Immature natural killer cell (primary cell): ENCODE measurements at regions not wholly inside any gene's neighbourhood (a gene's known extent, or its start where the extent isn't known, plus 50 kb on each side); places are given as distances from the start of the nearest gene placed in this dataset.

Source experiments
- DNase-seq, 3 donors: peaks; one replicate each; pipeline ENCODE4 v3.0.0; 2022; ENCODE audit warnings: mixed read lengths in 1 of 3
- H3K27ac Mint-ChIP-seq, 6 donors: one replicate each; pipeline ENCODE4 v1.8.0; 2020; ENCODE audit warnings: mixed read lengths in 6 of 6, mild to moderate bottlenecking in 5 of 6, inconsistent platforms in 4 of 6, moderate library complexity in 3 of 6
- H3K27me3 Mint-ChIP-seq, 3 donors: one replicate each; pipeline ENCODE4 v1.8.0; 2020 to 2021; ENCODE audit warnings: low read depth in 3 of 3, mild to moderate bottlenecking in 3 of 3, mixed read lengths in 3 of 3, moderate library complexity in 3 of 3, inconsistent platforms in 1 of 3
- H3K36me3 Mint-ChIP-seq, 3 donors: one replicate each; pipeline ENCODE4 v1.8.0; 2020; ENCODE audit warnings: mixed read lengths in 3 of 3, inconsistent platforms in 2 of 3, mild to moderate bottlenecking in 2 of 3
- H3K4me1 Mint-ChIP-seq, 2 donors: one replicate each; pipeline ENCODE4 v1.8.0; 2020; ENCODE audit warnings: inconsistent platforms in 2 of 2, mild to moderate bottlenecking in 2 of 2, mixed read lengths in 2 of 2, moderate library complexity in 1 of 2
- H3K4me3 Mint-ChIP-seq, 5 donors: one replicate each; pipeline ENCODE4 v1.8.0; 2020; ENCODE audit warnings: mild to moderate bottlenecking in 5 of 5, mixed read lengths in 5 of 5, inconsistent platforms in 3 of 5, moderate library complexity in 3 of 5
- H3K9me3 Mint-ChIP-seq, 6 donors: one replicate each; pipeline ENCODE4 v1.8.0; 2020; ENCODE audit warnings: mild to moderate bottlenecking in 6 of 6, mixed read lengths in 6 of 6, inconsistent platforms in 4 of 6, moderate library complexity in 3 of 6

DNA sequence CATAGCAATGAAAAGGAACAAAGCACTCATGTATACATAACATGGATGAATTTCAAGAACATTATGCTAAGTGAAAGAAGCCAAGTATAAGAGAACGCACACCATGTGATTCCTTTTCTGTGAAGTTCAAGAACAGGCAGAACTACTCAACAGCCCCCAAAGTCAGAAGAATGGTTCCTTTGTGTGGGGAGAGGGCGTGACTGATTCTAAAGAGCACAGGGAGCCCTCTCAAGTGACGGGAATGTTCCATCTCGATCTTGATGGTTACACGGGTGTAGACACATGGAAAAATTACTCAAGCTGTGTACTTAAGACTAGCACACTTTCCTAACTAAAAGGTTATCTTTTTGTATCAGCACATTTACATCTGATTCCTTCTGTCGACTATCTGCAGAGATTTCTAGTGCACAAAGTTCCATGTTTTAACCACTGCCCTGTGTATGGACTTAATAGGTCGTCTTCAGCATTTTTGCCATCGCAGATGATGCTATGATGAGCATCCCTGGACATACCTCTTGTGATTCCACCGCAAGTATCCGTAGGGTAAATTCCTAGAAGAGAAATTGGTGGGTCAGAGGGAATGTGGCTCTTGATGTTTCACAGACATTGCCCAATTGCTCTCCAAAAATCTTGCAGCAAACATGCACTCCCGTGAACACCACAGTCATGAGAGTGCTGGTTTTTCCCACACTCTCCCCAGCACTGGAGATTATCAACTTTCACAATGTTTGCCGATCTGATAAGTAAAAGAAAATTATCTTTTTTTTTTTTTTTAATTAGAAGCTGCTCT lies 279.3 kb downstream of the BMP7 start:
- Mint-ChIP-seq H3K27me3 (peaks cover 2 to 16% (median 7%) of the 10 kb centered on the region in 3 donors), H3K9me3 (peaks cover 0 to 6% (median 0%) of the 10 kb centered on the region in 6 donors), H3K4me3 (no peak overlapping the region), H3K4me1 (no peaks in the 10 kb centered on the region), H3K36me3 (no peaks in the 10 kb centered on the region), H3K27ac (no peak overlapping the region)
- no peak for DNase-seq

DNA sequence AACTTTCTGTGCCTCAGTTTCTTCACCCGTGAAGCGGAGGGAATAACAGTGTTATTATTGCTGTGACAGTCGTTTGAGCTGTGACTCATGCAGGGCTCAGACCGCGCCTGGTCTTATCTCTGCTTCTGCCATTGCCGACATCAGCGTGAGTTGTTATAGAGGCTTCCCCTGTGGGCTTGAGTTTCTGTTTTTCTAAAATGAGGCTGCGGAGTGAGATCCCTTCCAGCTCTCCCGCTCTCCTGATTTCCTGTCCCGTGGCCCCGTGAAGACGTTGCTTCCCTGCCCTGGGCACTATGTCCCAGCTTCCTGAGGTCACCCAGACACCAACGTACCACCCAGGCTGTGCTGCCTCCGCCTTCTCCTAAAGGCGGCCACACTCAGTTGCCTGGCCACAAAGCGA lies 278.5 kb downstream of the BMP7 start:
- Mint-ChIP-seq H3K36me3 (no peaks in the 10 kb centered on the region), H3K27ac (peak overlapping the region in 1 of 6 donors; percentile 32), H3K4me1 (no peaks in the 10 kb centered on the region), H3K9me3 (peaks cover 0 to 6% (median 0%) of the 10 kb centered on the region in 6 donors), H3K4me3 (no peak overlapping the region), H3K27me3 (peaks cover 2 to 16% (median 7%) of the 10 kb centered on the region in 3 donors)
- no peak for DNase-seq

DNA sequence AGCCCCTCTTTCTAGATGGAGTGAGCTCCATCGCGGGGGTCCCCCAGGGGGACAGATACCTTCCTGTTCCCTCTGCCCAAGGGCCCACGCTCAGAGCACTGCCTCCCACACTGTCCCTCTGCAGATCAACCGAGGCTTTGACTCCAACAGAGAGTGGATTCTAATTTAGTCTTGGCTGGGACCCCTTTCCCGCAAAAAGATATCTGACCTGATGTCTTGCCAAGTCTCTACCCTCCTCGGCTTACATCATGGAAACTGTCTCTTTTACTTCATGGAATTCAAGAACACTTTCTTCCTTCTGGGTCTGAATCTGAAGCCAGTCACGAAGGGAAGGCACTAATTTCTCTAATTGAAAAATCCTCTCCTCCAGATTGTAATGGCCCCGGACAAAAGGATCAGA lies 278.0 kb downstream of the BMP7 start:
- DNase-seq, result no peak
- Mint-ChIP-seq H3K9me3 (peaks cover 0 to 4% (median 0%) of the 10 kb centered on the region in 6 donors), H3K4me3 (no peak overlapping the region), H3K4me1 (no peaks in the 10 kb centered on the region), H3K27ac (no peak overlapping the region), H3K36me3 (no peaks in the 10 kb centered on the region), H3K27me3 (peaks cover 2 to 16% (median 7%) of the 10 kb centered on the region in 3 donors)

DNA sequence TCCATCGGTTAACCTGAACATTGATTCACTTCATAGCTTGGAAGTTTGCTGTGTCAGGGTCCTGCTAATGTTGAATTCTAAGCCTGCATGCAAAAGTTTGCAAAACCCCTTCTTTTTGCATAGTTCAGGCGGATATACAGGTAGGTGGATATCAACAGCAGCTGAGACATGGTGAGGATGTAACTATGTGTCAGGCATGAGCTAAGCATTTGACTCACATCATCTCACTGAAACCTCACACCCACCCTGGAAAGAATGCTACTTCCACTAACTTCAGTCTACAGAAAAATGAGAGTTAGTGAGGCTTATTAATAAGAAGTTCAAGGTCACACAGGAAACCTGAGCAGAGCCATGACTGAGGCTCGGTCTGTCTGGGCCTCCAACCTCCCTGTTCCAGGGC lies 276.9 kb downstream of the BMP7 start:
- Mint-ChIP-seq H3K4me3 (no peak overlapping the region), H3K36me3 (no peaks in the 10 kb centered on the region), H3K27ac (no peak overlapping the region), H3K4me1 (no peaks in the 10 kb centered on the region), H3K27me3 (peaks cover 2 to 15% (median 7%) of the 10 kb centered on the region in 3 donors), H3K9me3 (peaks cover 0 to 1% (median 0%) of the 10 kb centered on the region in 6 donors)
- DNase-seq, result no peak

DNA sequence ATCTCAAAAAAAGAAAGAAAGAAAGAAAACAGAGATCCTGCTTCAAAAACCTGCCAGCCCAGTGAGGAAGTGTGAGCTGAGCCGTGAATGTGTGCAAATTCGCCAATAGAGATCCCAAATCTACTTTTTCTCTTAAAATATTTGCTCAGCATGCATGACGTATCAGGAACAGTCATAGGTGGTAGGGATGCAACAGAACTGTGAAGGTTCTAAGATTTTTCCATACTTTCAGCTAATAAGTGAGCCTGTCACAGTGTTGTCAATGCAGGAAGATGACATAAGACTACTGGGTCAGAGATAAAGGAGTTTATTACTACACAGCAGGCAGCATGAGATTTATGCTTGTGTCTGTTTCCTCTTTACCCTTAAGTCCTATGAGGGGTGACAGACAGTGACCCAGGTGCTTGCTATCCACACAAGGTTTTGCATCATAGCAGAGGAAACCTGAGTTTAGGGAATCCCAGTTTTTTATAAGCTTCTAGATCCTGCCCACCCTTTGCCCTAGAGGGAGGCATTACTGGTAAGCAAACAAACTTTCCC lies 273.4 kb downstream of the BMP7 start:
- no peaks in the 10 kb centered on the region for H3K9me3 Mint-ChIP-seq

DNA sequence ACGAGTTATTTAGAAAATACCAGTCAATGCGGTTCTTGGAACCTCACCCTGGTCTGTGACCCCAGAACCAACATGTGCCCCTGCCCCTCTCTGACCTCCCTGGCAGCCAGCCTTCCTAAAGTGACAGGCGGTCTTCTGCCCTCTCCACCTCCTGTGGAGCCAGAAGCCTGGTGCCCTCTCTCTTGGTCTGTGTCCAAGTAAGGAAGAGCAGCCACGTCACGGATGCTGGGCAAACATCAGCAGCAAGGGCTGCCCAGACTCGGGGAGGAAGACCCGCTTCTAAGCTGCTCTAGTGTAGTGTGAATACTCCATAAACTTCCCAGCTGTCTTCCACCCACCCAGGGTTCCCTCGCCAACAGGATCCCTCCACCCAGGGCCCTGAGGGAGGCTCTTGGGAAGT lies 272.4 kb downstream of the BMP7 start:
- no peak for DNase-seq
- Mint-ChIP-seq H3K4me3 (no peak overlapping the region), H3K36me3 (no peaks in the 10 kb centered on the region), H3K27me3 (peaks cover 1 to 9% (median 7%) of the 10 kb centered on the region in 3 donors), H3K4me1 (no peaks in the 10 kb centered on the region), H3K9me3 (peaks cover 0 to 2% (median 0%) of the 10 kb centered on the region in 6 donors), H3K27ac (no peak overlapping the region)

More for the DNA sequence above, 273.4 kb downstream of the BMP7 start:
- Mint-ChIP-seq H3K4me3 (no peak overlapping the region), H3K36me3 (no peaks in the 10 kb centered on the region), H3K27ac (no peak overlapping the region), H3K4me1 (no peaks in the 10 kb centered on the region), H3K27me3 (peaks cover 3 to 11% (median 10%) of the 10 kb centered on the region in 3 donors)
- no peak for DNase-seq

DNA sequence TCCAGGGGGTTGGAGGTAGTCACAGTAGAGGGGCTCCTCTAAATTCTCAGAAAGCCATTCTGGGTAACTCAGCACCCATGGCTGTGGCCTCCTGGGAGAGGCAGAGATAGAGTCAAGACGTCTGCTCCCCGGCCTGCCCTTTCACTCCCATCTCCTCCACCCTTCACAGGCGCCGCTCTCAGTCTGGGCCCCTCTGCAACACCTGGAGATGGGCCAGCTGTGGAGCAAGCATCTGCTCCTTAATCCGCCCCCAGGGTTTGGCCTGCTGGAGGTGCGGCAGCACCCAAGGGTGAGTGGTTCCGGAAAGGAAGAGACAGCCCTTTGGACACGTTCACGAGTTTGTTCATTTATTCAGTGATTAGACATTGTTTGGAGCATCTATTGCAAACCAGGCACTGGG lies 271.3 kb downstream of the BMP7 start:
- Mint-ChIP-seq H3K4me3 (no peak overlapping the region), H3K36me3 (no peaks in the 10 kb centered on the region), H3K27ac (no peak overlapping the region), H3K9me3 (peaks cover 0 to 2% (median 0%) of the 10 kb centered on the region in 6 donors), H3K4me1 (no peaks in the 10 kb centered on the region), H3K27me3 (peaks cover 1 to 8% (median 7%) of the 10 kb centered on the region in 3 donors)
- DNase-seq, result no peak

DNA sequence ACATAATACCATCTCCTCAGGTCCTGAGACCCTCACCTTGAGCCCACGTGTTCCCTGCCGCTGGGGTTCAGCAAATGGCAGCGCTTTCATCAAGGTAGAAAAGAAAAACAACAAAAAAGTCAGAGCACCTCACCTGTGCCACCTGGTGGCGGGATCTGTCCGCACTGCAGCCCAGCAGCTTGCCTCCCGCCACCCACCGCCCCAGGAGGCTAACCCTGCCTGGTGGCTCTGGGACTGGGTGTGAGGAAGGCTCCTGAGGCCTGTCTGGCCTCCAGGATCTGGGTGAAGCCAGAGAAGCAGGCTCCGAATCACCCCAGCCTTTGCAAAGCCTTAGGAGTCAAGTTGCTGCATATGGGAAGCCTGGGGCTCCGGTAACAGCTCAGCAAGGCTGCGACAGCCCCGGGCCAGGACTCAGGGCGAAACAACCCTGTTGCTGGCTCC lies 270.8 kb downstream of the BMP7 start:
- H3K36me3 Mint-ChIP-seq, result no peaks in the 10 kb centered on the region
- H3K27me3 Mint-ChIP-seq, result peaks cover 1 to 8% (median 7%) of the 10 kb centered on the region in 3 donors
- no peaks in the 10 kb centered on the region for H3K4me1 Mint-ChIP-seq
- no peak overlapping the region for H3K4me3 Mint-ChIP-seq
- H3K27ac Mint-ChIP-seq, result no peak overlapping the region
- peaks cover 0 to 2% (median 0%) of the 10 kb centered on the region in 6 donors for H3K9me3 Mint-ChIP-seq
- no peak for DNase-seq

DNA sequence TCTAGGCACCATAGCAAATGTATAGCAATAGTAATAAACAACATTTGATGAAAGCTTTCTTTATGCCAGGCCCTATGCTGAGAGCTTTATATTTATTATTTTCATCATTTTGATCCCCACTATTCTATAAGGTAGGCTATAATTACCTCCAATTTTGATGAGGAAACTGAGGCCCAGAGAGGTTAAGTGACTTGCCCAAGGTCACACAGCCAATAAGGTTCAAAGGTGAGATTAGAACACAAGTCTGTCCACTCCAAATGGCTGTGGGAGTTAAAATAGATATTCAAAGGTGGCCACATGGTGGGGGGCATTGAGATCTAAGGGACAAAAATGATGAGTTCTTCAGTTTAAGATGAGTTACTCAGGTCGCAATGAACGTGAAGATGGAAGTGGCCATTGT lies 269.9 kb downstream of the BMP7 start:
- Mint-ChIP-seq H3K27me3 (peaks cover 3 to 5% (median 5%) of the 10 kb centered on the region in 3 donors), H3K27ac (no peak overlapping the region), H3K36me3 (no peaks in the 10 kb centered on the region), H3K4me1 (no peaks in the 10 kb centered on the region), H3K9me3 (peaks cover 0 to 2% (median 0%) of the 10 kb centered on the region in 6 donors), H3K4me3 (no peak overlapping the region)
- no peak for DNase-seq

DNA sequence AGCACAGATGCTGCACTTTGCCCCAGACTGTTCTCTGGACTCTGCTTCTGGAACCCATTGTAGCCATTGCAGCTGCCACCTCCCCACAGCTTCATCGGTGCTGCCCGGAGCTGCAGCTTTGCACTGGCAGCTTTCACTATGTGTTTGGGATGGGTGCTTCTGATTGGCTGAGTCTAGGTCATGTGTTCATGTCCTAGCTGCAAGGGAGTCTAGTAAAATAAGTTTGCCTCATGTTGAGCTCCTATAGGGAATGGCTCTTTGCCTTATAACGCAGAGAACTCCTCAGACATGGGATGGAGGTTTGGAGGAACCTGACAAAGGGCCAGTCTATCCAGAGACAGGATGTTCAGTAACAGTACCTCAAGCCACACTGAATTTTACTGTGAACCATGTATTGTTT lies 268.0 kb downstream of the BMP7 start:
- H3K27ac Mint-ChIP-seq, result no peak overlapping the region
- H3K4me1 Mint-ChIP-seq, result no peaks in the 10 kb centered on the region
- H3K9me3 Mint-ChIP-seq, result peaks cover 0 to 2% (median 0%) of the 10 kb centered on the region in 6 donors
- no peak for DNase-seq
- peaks cover 4 to 7% (median 5%) of the 10 kb centered on the region in 3 donors for H3K27me3 Mint-ChIP-seq
- H3K36me3 Mint-ChIP-seq, result no peaks in the 10 kb centered on the region
- H3K4me3 Mint-ChIP-seq, result no peak overlapping the region

DNA sequence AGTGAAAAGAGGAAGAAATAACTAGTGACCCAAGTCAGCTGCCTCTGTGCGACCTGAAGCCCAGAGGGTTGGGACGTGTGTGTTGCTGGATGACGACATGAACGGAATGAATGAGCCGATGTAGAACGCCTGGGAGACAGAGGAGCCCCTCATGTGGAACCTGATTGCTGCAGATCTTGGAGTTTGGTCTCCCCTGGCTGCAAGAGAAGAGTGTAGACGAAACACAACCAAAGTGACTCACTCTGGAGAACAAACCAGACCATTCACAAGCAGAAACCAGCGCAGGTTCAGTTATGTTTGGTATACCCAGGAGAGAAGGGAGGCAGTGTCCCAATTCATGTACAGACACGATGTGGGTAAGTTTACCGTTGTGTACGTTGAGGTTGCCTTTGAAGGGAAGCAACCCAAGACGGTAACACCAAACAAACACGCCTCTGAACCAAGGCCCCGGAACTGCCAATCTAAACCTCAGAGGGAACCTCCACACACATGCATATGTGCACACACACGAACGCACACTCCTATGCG lies 265.9 kb downstream of the BMP7 start:
- H3K4me3 Mint-ChIP-seq, result no peak overlapping the region
- H3K4me1 Mint-ChIP-seq, result no peaks in the 10 kb centered on the region
- no peaks in the 10 kb centered on the region for H3K36me3 Mint-ChIP-seq
- DNase-seq, result no peak
- peaks cover 4 to 10% (median 7%) of the 10 kb centered on the region in 3 donors for H3K27me3 Mint-ChIP-seq
- no peak overlapping the region for H3K27ac Mint-ChIP-seq
- peaks cover 0 to 2% (median 0%) of the 10 kb centered on the region in 6 donors for H3K9me3 Mint-ChIP-seq

DNA sequence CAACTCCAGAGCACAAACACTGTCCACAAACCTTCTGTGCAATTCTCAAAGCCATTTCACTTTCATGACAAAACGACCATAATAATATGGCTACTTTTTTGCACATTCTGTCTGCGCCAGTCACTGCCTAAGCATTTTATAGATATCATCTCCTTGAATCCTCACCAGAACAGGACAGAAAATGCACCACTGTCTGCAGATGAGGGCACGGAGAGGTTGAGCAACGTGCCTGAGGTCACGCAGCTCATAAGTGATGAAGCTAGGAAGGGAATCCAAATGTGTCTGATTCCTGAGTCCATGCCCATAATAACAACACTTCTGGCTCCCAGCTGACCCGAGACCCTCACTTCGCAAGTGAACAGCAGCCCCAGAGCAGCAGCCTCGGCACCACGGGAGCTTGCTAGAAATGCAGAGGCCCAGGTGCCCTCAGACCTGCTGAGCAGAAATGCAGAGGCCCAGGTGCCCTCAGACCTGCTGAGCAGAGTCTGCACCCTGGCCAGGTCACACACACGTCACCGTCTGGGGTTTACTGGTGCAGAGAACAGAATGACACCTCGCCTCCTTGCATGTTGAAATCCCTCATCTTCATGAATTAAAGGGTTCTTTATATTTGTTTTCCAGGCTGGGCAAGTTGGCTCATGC lies 265.2 kb downstream of the BMP7 start:
- Mint-ChIP-seq H3K27ac (no peak overlapping the region), H3K36me3 (no peaks in the 10 kb centered on the region), H3K4me3 (no peak overlapping the region), H3K4me1 (no peaks in the 10 kb centered on the region), H3K9me3 (peaks cover 0 to 2% (median 0%) of the 10 kb centered on the region in 6 donors), H3K27me3 (peaks cover 6 to 11% (median 7%) of the 10 kb centered on the region in 3 donors)
- no peak for DNase-seq

DNA sequence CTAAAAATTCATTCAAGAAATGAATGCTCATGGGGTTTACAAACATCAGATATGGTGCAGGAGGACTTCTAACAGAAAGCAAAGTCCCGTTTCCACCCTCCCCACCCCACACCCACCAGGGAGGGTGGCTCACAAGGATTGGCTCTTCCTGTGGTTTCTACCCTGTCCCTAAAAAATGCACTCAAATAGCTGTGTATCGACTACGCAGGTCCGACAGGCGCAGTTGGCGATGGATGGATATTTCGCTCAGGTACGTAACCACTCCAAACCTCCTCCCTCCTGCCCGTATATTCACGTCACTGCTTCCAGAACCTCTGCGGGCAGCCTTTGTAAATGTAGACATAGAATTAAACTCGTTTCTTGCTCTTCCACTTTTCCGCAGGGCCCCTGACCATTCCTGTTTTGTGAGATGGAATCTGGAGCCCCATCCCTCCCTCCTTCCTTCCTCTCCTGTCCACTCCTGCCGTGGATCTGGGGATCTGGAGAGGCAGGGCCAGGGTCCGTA lies 264.3 kb downstream of the BMP7 start:
- Mint-ChIP-seq H3K4me3 (no peak overlapping the region), H3K36me3 (no peaks in the 10 kb centered on the region), H3K4me1 (no peaks in the 10 kb centered on the region), H3K27me3 (peaks cover 6 to 7% (median 6%) of the 10 kb centered on the region in 3 donors), H3K9me3 (peaks cover 0 to 2% (median 0%) of the 10 kb centered on the region in 6 donors), H3K27ac (no peak overlapping the region)
- DNase-seq, result no peak

DNA sequence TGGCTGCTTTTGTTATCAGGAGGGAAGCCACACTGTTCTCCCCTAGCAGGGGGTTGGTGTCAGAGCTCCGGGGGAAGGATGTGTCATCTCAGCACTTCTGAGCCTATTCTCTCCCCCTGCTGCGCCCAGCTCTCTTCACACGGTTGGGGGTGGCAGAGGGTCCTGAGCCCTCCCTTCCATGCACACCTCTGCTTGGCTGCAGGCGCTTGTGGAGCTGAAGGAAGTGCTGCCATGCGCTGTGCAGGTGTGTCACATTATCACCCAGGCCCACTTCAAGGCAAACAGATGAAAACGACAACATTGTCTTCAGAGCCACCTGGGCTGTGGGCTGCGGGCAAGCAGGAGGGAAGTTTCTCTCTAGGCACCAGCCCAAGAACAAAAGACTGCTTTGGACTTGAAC lies 263.4 kb downstream of the BMP7 start:
- no peaks in the 10 kb centered on the region for H3K36me3 Mint-ChIP-seq
- H3K27ac Mint-ChIP-seq, result no peak overlapping the region
- H3K4me3 Mint-ChIP-seq, result no peak overlapping the region
- peaks cover 0 to 2% (median 0%) of the 10 kb centered on the region in 6 donors for H3K9me3 Mint-ChIP-seq
- peaks cover 4 to 7% (median 6%) of the 10 kb centered on the region in 3 donors for H3K27me3 Mint-ChIP-seq
- no peaks in the 10 kb centered on the region for H3K4me1 Mint-ChIP-seq
- no peak for DNase-seq
